ENCODE measurements at regions not wholly inside any gene's neighbourhood (a gene's known extent, or its start where the extent isn't known, plus 50 kb on each side); places are given as distances from the start of the nearest gene placed in this dataset.

GRCh38 chr5:27612161-27612560 is 573.8 kb upstream of the CDH9 start:
- DNase-seq (ENCODE audit: low read depth, low spot score) = no peak
- in situ Hi-C loops (cut with HindIII; ENCODE audit: low pct_unique_long_range_greater_than_20kb, low sequenced_read_pairs) = no loop called here

- in situ Hi-C loops (cut with HindIII; ENCODE audit: low pct_unique_long_range_greater_than_20kb, low sequenced_read_pairs) = no loop called here
- DNase-seq (ENCODE audit: low read depth, low spot score) = no peak
These were observed 570.6 kb upstream of the CDH9 start for GRCh38 chr5:27608992-27609391.

GRCh38 chr5:27598576-27598975 is 560.2 kb upstream of the CDH9 start:
- in situ Hi-C loops (cut with HindIII; ENCODE audit: low pct_unique_long_range_greater_than_20kb, low sequenced_read_pairs) = no loop called here
- no peak for DNase-seq (ENCODE audit: low read depth, low spot score)

- in situ Hi-C loops (cut with HindIII; ENCODE audit: low pct_unique_long_range_greater_than_20kb, low sequenced_read_pairs) = no loop called here
- DNase-seq (ENCODE audit: low read depth, low spot score) = no peak
These were observed 555.8 kb upstream of the CDH9 start for GRCh38 chr5:27594141-27594540.

GRCh38 chr5:27592231-27592630 is 553.8 kb upstream of the CDH9 start:
- in situ Hi-C loops (cut with HindIII; ENCODE audit: low pct_unique_long_range_greater_than_20kb, low sequenced_read_pairs) = no loop called here
- no peak for DNase-seq (ENCODE audit: low read depth, low spot score)

- in situ Hi-C loops (cut with HindIII; ENCODE audit: low pct_unique_long_range_greater_than_20kb, low sequenced_read_pairs) = no loop called here
- no peak for DNase-seq (ENCODE audit: low read depth, low spot score)
These were observed 552.1 kb upstream of the CDH9 start for GRCh38 chr5:27590503-27590902.

- in situ Hi-C loops (cut with HindIII; ENCODE audit: low pct_unique_long_range_greater_than_20kb, low sequenced_read_pairs) = no loop called here
- DNase-seq (ENCODE audit: low read depth, low spot score) = no peak
These were observed 539.9 kb upstream of the CDH9 start for GRCh38 chr5:27578279-27578678.

GRCh38 chr5:27571681-27572080 is 533.3 kb upstream of the CDH9 start:
- DNase-seq (ENCODE audit: low read depth, low spot score) = no peak
- in situ Hi-C loops (cut with HindIII; ENCODE audit: low pct_unique_long_range_greater_than_20kb, low sequenced_read_pairs) = no loop called here

- in situ Hi-C loops (cut with HindIII; ENCODE audit: low pct_unique_long_range_greater_than_20kb, low sequenced_read_pairs) = no loop called here
These were observed 530.4 kb upstream of the CDH9 start for GRCh38 chr5:27568811-27569210.

GRCh38 chr5:27561408-27561807 is 523.0 kb upstream of the CDH9 start:
- in situ Hi-C loops (cut with HindIII; ENCODE audit: low pct_unique_long_range_greater_than_20kb, low sequenced_read_pairs) = no loop called here

More at GRCh38 chr5:27568811-27569210, 530.4 kb upstream of the CDH9 start:
- no peak for DNase-seq (ENCODE audit: low read depth, low spot score)

GRCh38 chr5:27548484-27548883 is 510.1 kb upstream of the CDH9 start:
- DNase-seq (ENCODE audit: low read depth, low spot score) = no peak
- in situ Hi-C loops (cut with HindIII; ENCODE audit: low pct_unique_long_range_greater_than_20kb, low sequenced_read_pairs) = no loop called here

More at GRCh38 chr5:27561408-27561807, 523.0 kb upstream of the CDH9 start:
- no peak for DNase-seq (ENCODE audit: low read depth, low spot score)

- in situ Hi-C loops (cut with HindIII; ENCODE audit: low pct_unique_long_range_greater_than_20kb, low sequenced_read_pairs) = no loop called here
- DNase-seq (ENCODE audit: low read depth, low spot score) = no peak
These were observed 496.7 kb upstream of the CDH9 start for GRCh38 chr5:27535031-27535557.

- in situ Hi-C loops (cut with HindIII; ENCODE audit: low pct_unique_long_range_greater_than_20kb, low sequenced_read_pairs) = no loop called here
- DNase-seq (ENCODE audit: low read depth, low spot score) = no peak
These were observed 493.9 kb upstream of the CDH9 start for GRCh38 chr5:27532305-27532704.

- DNase-seq (ENCODE audit: low read depth, low spot score) = no peak
- in situ Hi-C loops (cut with HindIII; ENCODE audit: low pct_unique_long_range_greater_than_20kb, low sequenced_read_pairs) = no loop called here
These were observed 486.1 kb upstream of the CDH9 start for GRCh38 chr5:27524515-27524914.

GRCh38 chr5:27523629-27524028 is 485.2 kb upstream of the CDH9 start:
- DNase-seq (ENCODE audit: low read depth, low spot score) = no peak

GRCh38 chr5:27516437-27516836 is 478.1 kb upstream of the CDH9 start:
- no peak for DNase-seq (ENCODE audit: low read depth, low spot score)
- in situ Hi-C loops (cut with HindIII; ENCODE audit: low pct_unique_long_range_greater_than_20kb, low sequenced_read_pairs) = no loop called here

More at GRCh38 chr5:27523629-27524028, 485.2 kb upstream of the CDH9 start:
- in situ Hi-C loops (cut with HindIII; ENCODE audit: low pct_unique_long_range_greater_than_20kb, low sequenced_read_pairs) = no loop called here

GRCh38 chr5:27511061-27511460 is 472.7 kb upstream of the CDH9 start:
- DNase-seq (ENCODE audit: low read depth, low spot score) = no peak
- in situ Hi-C loops (cut with HindIII; ENCODE audit: low pct_unique_long_range_greater_than_20kb, low sequenced_read_pairs) = no loop called here

- DNase-seq (ENCODE audit: low read depth, low spot score) = no peak
- in situ Hi-C loops (cut with HindIII; ENCODE audit: low pct_unique_long_range_greater_than_20kb, low sequenced_read_pairs) = no loop called here
These were observed 465.4 kb upstream of the CDH9 start for GRCh38 chr5:27503813-27504212.

- in situ Hi-C loops (cut with HindIII; ENCODE audit: low pct_unique_long_range_greater_than_20kb, low sequenced_read_pairs) = no loop called here
- DNase-seq (ENCODE audit: low read depth, low spot score) = no peak
These were observed 463.9 kb upstream of the CDH9 start for GRCh38 chr5:27502236-27502635.

- DNase-seq (ENCODE audit: low read depth, low spot score) = no peak
- in situ Hi-C loops (cut with HindIII; ENCODE audit: low pct_unique_long_range_greater_than_20kb, low sequenced_read_pairs) = no loop called here
These were observed 459.1 kb upstream of the CDH9 start for GRCh38 chr5:27497491-27497890.

Measured in SK-MEL-5 (cell line).